ENCODE measurements at regions not wholly inside any gene's neighbourhood (a gene's known extent, or its start where the extent isn't known, plus 50 kb on each side); places are given as distances from the start of the nearest gene placed in this dataset.
"Not testable (repeated sequence)": the region's sequence is repeated elsewhere in the genome, so short reads cannot be mapped to it uniquely, and the experiment has no call there.

GRCh38 chrX:3425031-3425430, 78.6 kb upstream of the MXRA5 start:
- Mint-ChIP-seq H3K27me3 (ENCODE audit: low read depth) (no peaks in the 10 kb centered on the region), H3K4me1 (peaks cover 6% of the 10 kb centered on the region), H3K27ac (peak overlapping the region in 1 of 3 experiments; percentile 51), H3K36me3 (ENCODE audit: low read depth) (no peaks in the 10 kb centered on the region), H3K4me3 (no peak overlapping the region), H3K9me3 (no peaks in the 10 kb centered on the region)
- TF ChIP-seq, protein P1, sequence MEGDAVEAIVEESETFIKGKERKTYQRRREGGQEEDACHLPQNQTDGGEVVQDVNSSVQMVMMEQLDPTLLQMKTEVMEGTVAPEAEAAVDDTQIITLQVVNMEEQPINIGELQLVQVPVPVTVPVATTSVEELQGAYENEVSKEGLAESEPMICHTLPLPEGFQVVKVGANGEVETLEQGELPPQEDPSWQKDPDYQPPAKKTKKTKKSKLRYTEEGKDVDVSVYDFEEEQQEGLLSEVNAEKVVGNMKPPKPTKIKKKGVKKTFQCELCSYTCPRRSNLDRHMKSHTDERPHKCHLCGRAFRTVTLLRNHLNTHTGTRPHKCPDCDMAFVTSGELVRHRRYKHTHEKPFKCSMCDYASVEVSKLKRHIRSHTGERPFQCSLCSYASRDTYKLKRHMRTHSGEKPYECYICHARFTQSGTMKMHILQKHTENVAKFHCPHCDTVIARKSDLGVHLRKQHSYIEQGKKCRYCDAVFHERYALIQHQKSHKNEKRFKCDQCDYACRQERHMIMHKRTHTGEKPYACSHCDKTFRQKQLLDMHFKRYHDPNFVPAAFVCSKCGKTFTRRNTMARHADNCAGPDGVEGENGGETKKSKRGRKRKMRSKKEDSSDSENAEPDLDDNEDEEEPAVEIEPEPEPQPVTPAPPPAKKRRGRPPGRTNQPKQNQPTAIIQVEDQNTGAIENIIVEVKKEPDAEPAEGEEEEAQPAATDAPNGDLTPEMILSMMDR (IDR thresholded peaks at IDR 0.05; ENCODE audit: unreplicated experiment in 3 of 3): no peak

DNA sequence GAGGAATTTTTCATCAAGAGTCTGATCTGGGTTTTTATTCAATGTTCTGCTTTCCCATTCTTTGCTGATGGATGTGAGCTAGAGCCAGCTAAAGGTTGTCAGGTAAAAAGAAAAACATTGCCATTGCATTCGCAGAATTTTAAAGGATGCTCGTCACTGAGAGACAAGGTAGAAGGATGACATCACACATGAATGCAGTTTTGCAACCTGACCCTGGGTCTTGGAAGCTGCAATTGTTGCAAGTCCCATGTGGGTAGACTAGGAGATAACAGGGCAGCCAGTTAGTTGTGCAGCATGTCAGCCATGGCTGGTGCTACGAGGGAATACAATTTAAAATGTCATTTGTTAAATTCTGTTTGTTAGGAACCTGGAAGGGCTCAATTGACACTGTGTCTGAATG, 73.9 kb upstream of the MXRA5 start:
- Mint-ChIP-seq H3K27me3 (ENCODE audit: low read depth) (peaks cover 8% of the 10 kb centered on the region), H3K27ac (no peak overlapping the region), H3K4me3 (no peak overlapping the region), H3K4me1 (no peaks in the 10 kb centered on the region), H3K36me3 (ENCODE audit: low read depth) (no peaks in the 10 kb centered on the region), H3K9me3 (no peaks in the 10 kb centered on the region)
- TF ChIP-seq, protein P1 (IDR thresholded peaks at IDR 0.05; ENCODE audit: unreplicated experiment in 3 of 3): no peak

GRCh38 chrX:3415011-3415410, 68.6 kb upstream of the MXRA5 start:
- Mint-ChIP-seq H3K36me3 (ENCODE audit: low read depth) (no peaks in the 10 kb centered on the region), H3K27ac (no peak overlapping the region), H3K27me3 (ENCODE audit: low read depth) (peaks cover 13% of the 10 kb centered on the region), H3K9me3 (peaks cover 13% of the 10 kb centered on the region), H3K4me3 (no peak overlapping the region), H3K4me1 (peaks cover 5% of the 10 kb centered on the region)
- TF ChIP-seq, protein P1 (IDR thresholded peaks at IDR 0.05; ENCODE audit: unreplicated experiment in 3 of 3): no peak

DNA sequence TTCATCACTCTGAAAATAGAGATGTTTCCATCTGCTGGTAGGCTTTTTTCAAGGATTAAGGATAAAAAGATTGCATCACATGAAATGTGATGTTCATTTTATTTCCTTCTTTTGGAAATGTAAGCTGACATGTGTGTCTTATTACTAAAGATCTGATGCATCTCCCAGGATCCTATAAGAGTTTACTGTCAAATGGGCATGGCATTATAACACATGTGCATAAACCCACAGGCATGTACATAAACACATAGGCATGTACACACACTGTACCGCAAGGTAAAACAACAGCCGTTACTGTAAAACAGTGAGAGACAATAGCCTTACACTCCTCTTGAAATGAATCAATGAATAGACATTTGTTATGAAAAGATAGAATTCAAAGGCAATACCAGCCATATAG, 65.2 kb upstream of the MXRA5 start:
- H3K27me3 Mint-ChIP-seq (ENCODE audit: low read depth); H3K4me3 Mint-ChIP-seq; H3K27ac Mint-ChIP-seq; H3K36me3 Mint-ChIP-seq (ENCODE audit: low read depth): not testable (repeated sequence)
- peaks cover 13% of the 10 kb centered on the region for H3K9me3 Mint-ChIP-seq
- H3K4me1 Mint-ChIP-seq: peaks cover 17% of the 10 kb centered on the region

DNA sequence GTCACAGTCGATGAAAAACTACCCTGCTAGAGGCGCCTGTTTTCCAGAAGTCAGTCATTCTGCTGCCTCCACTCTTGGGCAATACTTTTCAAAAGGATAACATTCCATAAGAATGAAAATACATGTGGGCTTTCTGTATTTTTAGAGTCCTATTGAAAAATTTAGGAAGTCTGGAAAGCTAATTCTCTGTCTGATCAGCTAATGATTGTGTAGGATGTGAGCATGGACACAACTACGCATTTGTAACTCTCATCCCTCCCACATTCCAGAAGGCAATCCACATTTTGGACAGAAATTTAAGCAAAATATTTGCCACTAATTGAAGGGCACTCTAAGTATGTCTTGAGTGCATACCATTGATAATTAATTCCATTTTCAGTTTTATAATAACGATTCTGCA, 63.5 kb upstream of the MXRA5 start:
- Mint-ChIP-seq H3K9me3 (peaks cover 13% of the 10 kb centered on the region), H3K4me1 (peaks cover 15% of the 10 kb centered on the region)
- not testable (repeated sequence) for H3K4me3 Mint-ChIP-seq; H3K27ac Mint-ChIP-seq; H3K36me3 Mint-ChIP-seq (ENCODE audit: low read depth); H3K27me3 Mint-ChIP-seq (ENCODE audit: low read depth)

- TF ChIP-seq, protein P1 (IDR thresholded peaks at IDR 0.05; ENCODE audit: unreplicated experiment in 3 of 3): no peak
- Mint-ChIP-seq H3K27ac (peak overlapping the region; percentile 23 to 69 (median 62)), H3K9me3 (peaks cover 12% of the 10 kb centered on the region), H3K36me3 (ENCODE audit: low read depth) (no peaks in the 10 kb centered on the region), H3K4me3 (no peak overlapping the region), H3K4me1 (peaks cover 17% of the 10 kb centered on the region), H3K27me3 (ENCODE audit: low read depth) (peaks cover 5% of the 10 kb centered on the region)
These were observed 61.3 kb upstream of the MXRA5 start for GRCh38 chrX:3407781-3408180.

- H3K4me1 Mint-ChIP-seq: peaks cover 17% of the 10 kb centered on the region
- no peak overlapping the region for H3K4me3 Mint-ChIP-seq
- H3K36me3 Mint-ChIP-seq (ENCODE audit: low read depth): no peaks in the 10 kb centered on the region
- peaks cover 2% of the 10 kb centered on the region for H3K27me3 Mint-ChIP-seq (ENCODE audit: low read depth)
- TF ChIP-seq, protein P1 (IDR thresholded peaks at IDR 0.05; ENCODE audit: unreplicated experiment in 3 of 3): no peak
- H3K9me3 Mint-ChIP-seq: peaks cover 10% of the 10 kb centered on the region
- peak overlapping the region in 2 of 3 experiments; percentile 23 to 69 for H3K27ac Mint-ChIP-seq
These were observed 60.7 kb upstream of the MXRA5 start for GRCh38 chrX:3407121-3407520.
